Islet of Langerhans (tissue), 1 donor: ENCODE measurements at regions not wholly inside any gene's neighbourhood (a gene's known extent, or its start where the extent isn't known, plus 50 kb on each side); places are given as distances from the start of the nearest gene placed in this dataset.

Experiments
- FAIRE-seq: peaks from one replicate; lab custom pipeline; 2011; peaks lifted over from hg19 to GRCh38; lab: Jason Lieb, UNC

- no peak for FAIRE-seq
Measured at GRCh38 chr2:120425014-120425413, 79.1 kb downstream of the INHBB start.

GRCh38 chr2:120428748-120429147 is 82.8 kb downstream of the INHBB start:
- FAIRE-seq, result no peak

GRCh38 chr2:120429586-120430500 is 83.9 kb downstream of the INHBB start:
- FAIRE-seq, result no peak

- FAIRE-seq, result no peak
Measured at GRCh38 chr2:120430501-120430830, 84.5 kb downstream of the INHBB start.

- no peak for FAIRE-seq
Measured at GRCh38 chr2:120430957-120431356, 85.0 kb downstream of the INHBB start.

- FAIRE-seq, result no peak
Measured at GRCh38 chr2:120431386-120432292, 85.7 kb downstream of the INHBB start.

- no peak for FAIRE-seq
Measured at GRCh38 chr2:120432293-120432975, 86.5 kb downstream of the INHBB start.

GRCh38 chr2:120432976-120433815 is 87.3 kb downstream of the INHBB start:
- no peak for FAIRE-seq

GRCh38 chr2:120433816-120434290 is 87.9 kb downstream of the INHBB start:
- no peak for FAIRE-seq

- FAIRE-seq, result no peak
Measured at GRCh38 chr2:120434492-120435308, 88.8 kb downstream of the INHBB start.

GRCh38 chr2:120435671-120436459 is 89.9 kb downstream of the INHBB start:
- FAIRE-seq, result no peak

- no peak for FAIRE-seq
Measured at GRCh38 chr2:120436460-120436739, 90.5 kb downstream of the INHBB start.

GRCh38 chr2:120436885-120437603 is 91.1 kb downstream of the INHBB start:
- no peak for FAIRE-seq

- FAIRE-seq, result no peak
Measured at GRCh38 chr2:120437604-120438000, 91.7 kb downstream of the INHBB start.

- no peak for FAIRE-seq
Measured at GRCh38 chr2:120438301-120439066, 92.5 kb downstream of the INHBB start.

- FAIRE-seq, result no peak
Measured at GRCh38 chr2:120439067-120439368, 93.1 kb downstream of the INHBB start.

GRCh38 chr2:120439637-120440384 is 93.9 kb downstream of the INHBB start:
- FAIRE-seq, result no peak
